ENCODE measurements at regions not wholly inside any gene's neighbourhood (a gene's known extent, or its start where the extent isn't known, plus 50 kb on each side); places are given as distances from the start of the nearest gene placed in this dataset.

GRCh38 chr2:161044921-161045320 lies 115.3 kb upstream of the TANK start:
- Histone ChIP-seq H3K36me3 (ENCODE audit: control insufficient read depth, insufficient read depth, low read length) (no peaks in the 10 kb centered on the region), H3K4me1 (ENCODE audit: control insufficient read depth, insufficient read depth, low read length) (no peaks in the 10 kb centered on the region), H3K27ac (ENCODE audit: low read length) (no peak overlapping the region), H3K4me3 (ENCODE audit: low read depth in 2 of 2, low read length in 2 of 2) (no peak overlapping the region), H3K27me3 (ENCODE audit: control insufficient read depth, insufficient read depth, low read length) (peaks cover 12% of the 10 kb centered on the region), H3K9me3 (ENCODE audit: control insufficient read depth, insufficient read depth, low read depth, low read length) (no peaks in the 10 kb centered on the region)
- BruUV-seq (replicated peaks) = no TSS peak
- DNase-seq (ENCODE audit: low read depth, low spot score) = no peak
- in situ Hi-C loops (cut with HindIII; ENCODE audit: low pct_unique_long_range_greater_than_20kb, low sequenced_read_pairs) (no loop called here), intact Hi-C loops (cut with micrococcal nuclease; ENCODE audit: unreplicated experiment) (no loop called here)
- POLR2A ChIA-PET = no interaction called here
- no peak for TF ChIP-seq SIN3A (IDR thresholded peaks at IDR 0.05; ENCODE audit: borderline replicate concordance, insufficient read depth, low read depth, low read length)
- no peak for TF ChIP-seq CTCF (IDR thresholded peaks at IDR 0.05)
- no peak for TF ChIP-seq REST (IDR thresholded peaks at IDR 0.05; ENCODE audit: insufficient read depth in 1 of 2, low read depth in 2 of 2, low read length in 1 of 2)
- TF ChIP-seq TCF7L2 (IDR thresholded peaks at IDR 0.05; ENCODE audit: low read depth, low read length) = no peak
- no peak for TF ChIP-seq POLR2AphosphoS5 (IDR thresholded peaks at IDR 0.05; ENCODE audit: low read depth, low read length)
- ATAC-seq = no peak
- CTCF ChIA-PET = no interaction called here

- ChIA-PET CTCF (no interaction called here), POLR2A (no interaction called here)
- TF ChIP-seq TCF7L2 (IDR thresholded peaks at IDR 0.05; ENCODE audit: low read depth, low read length) (no peak), POLR2AphosphoS5 (IDR thresholded peaks at IDR 0.05; ENCODE audit: low read depth, low read length) (no peak), SIN3A (IDR thresholded peaks at IDR 0.05; ENCODE audit: borderline replicate concordance, insufficient read depth, low read depth, low read length) (no peak), REST (IDR thresholded peaks at IDR 0.05; ENCODE audit: insufficient read depth in 1 of 2, low read depth in 2 of 2, low read length in 1 of 2) (no peak), CTCF (IDR thresholded peaks at IDR 0.05) (no peak)
- Histone ChIP-seq H3K27me3 (ENCODE audit: control insufficient read depth, insufficient read depth, low read length) (peaks cover 17% of the 10 kb centered on the region), H3K4me1 (ENCODE audit: control insufficient read depth, insufficient read depth, low read length) (no peaks in the 10 kb centered on the region), H3K9me3 (ENCODE audit: control insufficient read depth, insufficient read depth, low read depth, low read length) (no peaks in the 10 kb centered on the region), H3K4me3 (ENCODE audit: low read depth in 2 of 2, low read length in 2 of 2) (no peak overlapping the region), H3K36me3 (ENCODE audit: control insufficient read depth, insufficient read depth, low read length) (no peaks in the 10 kb centered on the region), H3K27ac (ENCODE audit: low read length) (no peak overlapping the region)
- no TSS peak for BruUV-seq (replicated peaks)
- in situ Hi-C loops (cut with HindIII; ENCODE audit: low pct_unique_long_range_greater_than_20kb, low sequenced_read_pairs) = no loop called here
- DNase-seq (ENCODE audit: low read depth, low spot score) (no peak), ATAC-seq (no peak)
- intact Hi-C loops (cut with micrococcal nuclease; ENCODE audit: unreplicated experiment) = no loop called here
Observed at GRCh38 chr2:161045726-161046125, 114.5 kb upstream of the TANK start.

Data from Panc1 (cell line).